Cardiac muscle cell (in vitro differentiated cells and primary cell): ENCODE measurements at regions not wholly inside any gene's neighbourhood (a gene's known extent, or its start where the extent isn't known, plus 50 kb on each side); places are given as distances from the start of the nearest gene placed in this dataset.

Experiments
- DNase-seq, 2 donors: peaks; one replicate each; pipeline versions ENCODE4 v3.0.0 to v3.0.0-alpha.2; 2010 to 2017; ENCODE audit warnings: low read depth in 1 of 2, low spot score in 1 of 2
- H3K27ac ChIP-seq: fragments of 200-600 bp; sonication (generic); 2 replicates; pipeline ENCODE4 v1.5.1; 2016
- H3K27me3 ChIP-seq: fragments of 200-600 bp; sonication (generic); 2 replicates; pipeline ENCODE4 v1.6.0; 2016; ENCODE audit warnings: control low read depth
- H3K36me3 ChIP-seq: fragments of 200-600 bp; sonication (generic); 2 replicates; pipeline ENCODE4 v1.5.1; 2016; ENCODE audit warnings: control low read depth
- H3K4me1 ChIP-seq: fragments of 200-600 bp; sonication (generic); 2 replicates; pipeline ENCODE4 v1.8.1; 2017; ENCODE audit warnings: low read depth, mild to moderate bottlenecking, mixed run types
- H3K4me3 ChIP-seq: fragments of 200-600 bp; sonication (generic); 2 replicates; pipeline ENCODE4 v1.5.1; 2016; ENCODE audit warnings: mild to moderate bottlenecking
- H3K9me3 ChIP-seq: fragments of 200-600 bp; sonication (generic); 2 replicates; pipeline ENCODE4 v1.5.1; 2017; ENCODE audit warnings: low read depth, mild to moderate bottlenecking, control low read depth
- TF ChIP-seq, protein P1 (sequence below): IDR thresholded peaks from 2 replicates; pipeline ENCODE4 v1.5.1; 2012; ENCODE audit warnings: low read depth, mild to moderate bottlenecking, low read length

DNA sequence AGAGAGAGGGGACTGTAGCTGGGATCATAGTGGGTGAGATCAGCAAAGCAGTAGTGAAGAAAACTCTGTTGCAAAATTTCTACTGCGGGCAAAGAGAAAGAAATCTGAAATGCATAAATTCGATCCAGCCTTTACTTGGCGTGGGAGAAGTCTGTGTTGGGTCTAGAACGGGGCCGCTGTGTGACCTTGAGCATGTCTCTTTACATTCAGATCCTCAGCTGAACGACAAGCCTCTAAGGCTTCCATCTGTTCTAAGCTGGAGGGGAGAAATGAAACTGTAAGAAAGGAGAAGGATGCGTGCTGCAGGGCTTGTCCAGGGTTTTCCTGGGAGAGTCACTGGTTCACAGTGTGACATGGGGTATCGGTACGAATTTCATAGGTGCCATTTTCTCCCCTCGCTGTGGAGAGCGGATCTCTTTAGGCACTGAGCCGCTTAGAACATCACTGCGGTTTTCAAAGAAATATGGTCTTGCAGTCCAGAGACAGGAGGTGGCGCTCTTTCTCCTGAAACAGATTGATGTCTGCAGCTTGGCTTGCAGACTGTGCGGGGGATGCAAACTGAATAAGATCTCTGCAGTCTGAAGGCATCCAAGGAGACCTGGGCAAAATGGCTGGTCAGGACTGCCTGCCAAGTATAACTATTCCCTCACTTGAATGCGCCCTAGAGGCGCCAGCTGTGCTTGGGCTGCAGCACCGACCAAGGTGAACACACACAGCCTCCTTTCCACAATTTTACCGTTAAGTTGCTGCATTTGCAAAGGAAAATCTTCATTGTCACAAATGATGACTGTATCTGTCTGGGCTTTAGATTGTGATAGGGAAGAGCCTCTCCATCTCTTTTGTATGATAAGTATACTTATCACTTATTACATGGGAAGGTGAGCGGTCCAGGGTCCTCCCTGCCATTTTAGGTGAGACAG is 104.1 kb downstream of the XCL2 start:
- TF ChIP-seq, protein P1, sequence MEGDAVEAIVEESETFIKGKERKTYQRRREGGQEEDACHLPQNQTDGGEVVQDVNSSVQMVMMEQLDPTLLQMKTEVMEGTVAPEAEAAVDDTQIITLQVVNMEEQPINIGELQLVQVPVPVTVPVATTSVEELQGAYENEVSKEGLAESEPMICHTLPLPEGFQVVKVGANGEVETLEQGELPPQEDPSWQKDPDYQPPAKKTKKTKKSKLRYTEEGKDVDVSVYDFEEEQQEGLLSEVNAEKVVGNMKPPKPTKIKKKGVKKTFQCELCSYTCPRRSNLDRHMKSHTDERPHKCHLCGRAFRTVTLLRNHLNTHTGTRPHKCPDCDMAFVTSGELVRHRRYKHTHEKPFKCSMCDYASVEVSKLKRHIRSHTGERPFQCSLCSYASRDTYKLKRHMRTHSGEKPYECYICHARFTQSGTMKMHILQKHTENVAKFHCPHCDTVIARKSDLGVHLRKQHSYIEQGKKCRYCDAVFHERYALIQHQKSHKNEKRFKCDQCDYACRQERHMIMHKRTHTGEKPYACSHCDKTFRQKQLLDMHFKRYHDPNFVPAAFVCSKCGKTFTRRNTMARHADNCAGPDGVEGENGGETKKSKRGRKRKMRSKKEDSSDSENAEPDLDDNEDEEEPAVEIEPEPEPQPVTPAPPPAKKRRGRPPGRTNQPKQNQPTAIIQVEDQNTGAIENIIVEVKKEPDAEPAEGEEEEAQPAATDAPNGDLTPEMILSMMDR: peak; percentile 84
- no peak overlapping the region for H3K4me3 ChIP-seq
- H3K4me1 ChIP-seq: peaks cover 15% of the 10 kb centered on the region
- H3K27ac ChIP-seq: peak overlapping the region; percentile 31
- no peaks in the 10 kb centered on the region for H3K27me3 ChIP-seq
- no peaks in the 10 kb centered on the region for H3K36me3 ChIP-seq
- DNase-seq: peak; percentile 94 to 96
- no peaks in the 10 kb centered on the region for H3K9me3 ChIP-seq

DNA sequence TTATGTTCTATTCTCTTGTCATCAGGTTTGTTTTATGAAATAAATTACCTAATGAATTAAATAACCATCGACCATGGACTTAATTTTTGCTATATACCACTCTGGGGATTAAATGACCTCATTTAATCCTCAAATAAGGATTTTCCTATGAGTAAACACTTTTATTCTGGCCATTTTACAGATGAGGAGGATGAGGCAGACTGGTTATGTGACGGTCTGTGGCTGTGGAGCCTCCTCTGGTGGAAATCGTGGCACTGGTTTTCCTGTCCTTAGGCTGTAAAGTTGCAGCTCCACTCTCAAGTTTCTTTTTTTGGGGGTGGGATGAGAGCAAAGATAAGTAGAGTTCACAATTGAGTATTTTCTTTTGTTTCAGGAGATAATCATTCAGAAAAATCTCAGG is 105.2 kb downstream of the XCL2 start:
- Histone ChIP-seq H3K9me3 (no peaks in the 10 kb centered on the region), H3K27me3 (no peaks in the 10 kb centered on the region), H3K27ac (peak overlapping the region; percentile 31), H3K4me3 (no peak overlapping the region), H3K4me1 (peaks cover 15% of the 10 kb centered on the region), H3K36me3 (no peaks in the 10 kb centered on the region)
- TF ChIP-seq, protein P1: no peak
- no peak for DNase-seq

DNA sequence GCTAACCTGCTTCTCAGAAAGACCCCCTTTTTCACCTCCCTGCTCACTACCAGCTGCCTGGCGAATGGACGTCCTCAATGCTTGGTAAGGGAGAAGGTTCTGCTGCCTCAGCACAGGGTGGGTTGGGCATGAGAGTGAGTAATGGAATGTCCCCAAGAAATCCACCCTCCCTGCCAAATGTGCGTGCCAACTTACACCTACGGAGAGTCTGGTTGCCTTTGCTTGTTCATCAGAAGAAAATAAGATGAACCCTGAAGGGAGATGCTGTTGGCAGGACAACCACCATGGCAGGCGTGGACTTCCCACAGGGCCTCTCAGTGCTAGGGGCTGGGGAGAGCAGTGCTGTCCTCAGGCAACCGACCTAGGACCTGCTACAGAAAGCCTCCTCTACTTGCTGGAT is 106.0 kb downstream of the XCL2 start:
- no peak overlapping the region for H3K4me3 ChIP-seq
- DNase-seq: no peak
- H3K27me3 ChIP-seq: no peaks in the 10 kb centered on the region
- H3K36me3 ChIP-seq: no peaks in the 10 kb centered on the region
- H3K27ac ChIP-seq: peak overlapping the region; percentile 24
- no peaks in the 10 kb centered on the region for H3K9me3 ChIP-seq
- H3K4me1 ChIP-seq: peaks cover 15% of the 10 kb centered on the region
- TF ChIP-seq, protein P1: no peak

DNA sequence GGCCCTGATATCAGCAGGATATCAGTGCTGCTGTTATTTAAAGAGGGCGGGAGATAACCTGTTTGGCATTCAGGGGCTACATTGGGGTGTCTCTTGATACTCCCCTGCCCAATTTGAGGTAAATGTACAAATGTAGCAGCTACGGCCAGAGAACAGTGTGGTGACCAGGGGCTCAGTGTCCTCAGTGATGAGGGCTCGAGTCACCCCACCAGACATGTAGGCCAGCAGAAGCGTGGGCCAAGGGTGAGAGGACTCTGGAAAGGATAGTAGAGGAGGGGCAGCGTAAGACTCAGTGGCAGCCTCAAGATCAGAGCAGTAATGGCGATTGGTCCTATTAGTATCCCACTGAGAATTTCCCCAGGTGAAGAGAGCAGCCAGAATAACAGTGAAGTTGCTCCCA is 108.4 kb downstream of the XCL2 start:
- no peaks in the 10 kb centered on the region for H3K36me3 ChIP-seq
- H3K4me1 ChIP-seq: peaks cover 15% of the 10 kb centered on the region
- H3K9me3 ChIP-seq: no peaks in the 10 kb centered on the region
- TF ChIP-seq, protein P1: no peak
- H3K27me3 ChIP-seq: no peaks in the 10 kb centered on the region
- H3K4me3 ChIP-seq: no peak overlapping the region
- no peak overlapping the region for H3K27ac ChIP-seq
- no peak for DNase-seq

DNA sequence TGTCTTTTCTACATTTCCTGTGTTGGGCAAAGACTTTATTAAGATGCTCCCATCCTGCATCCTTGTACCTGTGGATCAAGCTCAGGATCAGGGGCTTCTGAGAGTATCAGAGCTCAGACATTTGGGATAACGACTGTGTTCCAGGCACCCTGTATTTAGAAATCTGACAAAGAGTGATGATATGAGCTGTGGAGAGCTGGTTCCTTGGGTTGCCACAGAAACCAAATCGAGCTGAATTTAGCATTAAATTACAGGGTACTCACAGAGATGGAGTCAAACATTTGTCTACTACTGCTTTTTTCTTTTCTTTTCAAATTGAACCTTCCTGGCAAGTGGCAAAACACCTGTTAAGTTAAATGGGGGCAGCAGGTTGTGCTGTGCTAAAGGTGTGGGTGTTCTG is 110.6 kb downstream of the XCL2 start:
- no peak for DNase-seq
- H3K4me1 ChIP-seq: peaks cover 22% of the 10 kb centered on the region
- H3K27ac ChIP-seq: no peak overlapping the region
- H3K4me3 ChIP-seq: no peak overlapping the region
- TF ChIP-seq, protein P1: no peak
- H3K27me3 ChIP-seq: no peaks in the 10 kb centered on the region
- H3K36me3 ChIP-seq: no peaks in the 10 kb centered on the region
- H3K9me3 ChIP-seq: no peaks in the 10 kb centered on the region
